Hippocampal formation (tissue), 2 donors: ENCODE measurements at regions not wholly inside any gene's neighbourhood (a gene's known extent, or its start where the extent isn't known, plus 50 kb on each side); places are given as distances from the start of the nearest gene placed in this dataset.

Experiments
- DNase-seq, 2 donors: peaks; one replicate each; lab custom pipeline; 2025; lab: John Stamatoyannopoulos, UW

DNA sequence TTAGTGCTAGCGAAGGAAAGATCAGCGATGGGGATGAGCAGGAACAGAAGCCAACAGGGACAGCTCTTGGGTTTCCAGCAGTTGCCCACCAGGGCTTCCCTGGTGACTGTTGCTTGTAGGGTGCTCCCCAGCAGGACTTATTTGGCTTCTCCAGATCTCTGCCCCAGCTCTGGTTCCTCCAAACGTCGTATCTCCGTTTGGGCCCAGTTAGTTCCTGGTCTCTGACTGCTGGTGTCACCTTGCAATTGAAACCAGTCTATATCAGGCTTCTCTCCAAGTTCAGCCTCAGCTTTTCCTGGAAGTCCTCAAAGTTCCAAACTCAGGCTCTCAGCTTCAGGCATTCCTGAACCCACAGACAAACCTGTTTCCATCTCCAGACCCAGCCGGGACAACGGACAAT, 70.8 kb upstream of the NXT1 start:
- no peak for DNase-seq

DNA sequence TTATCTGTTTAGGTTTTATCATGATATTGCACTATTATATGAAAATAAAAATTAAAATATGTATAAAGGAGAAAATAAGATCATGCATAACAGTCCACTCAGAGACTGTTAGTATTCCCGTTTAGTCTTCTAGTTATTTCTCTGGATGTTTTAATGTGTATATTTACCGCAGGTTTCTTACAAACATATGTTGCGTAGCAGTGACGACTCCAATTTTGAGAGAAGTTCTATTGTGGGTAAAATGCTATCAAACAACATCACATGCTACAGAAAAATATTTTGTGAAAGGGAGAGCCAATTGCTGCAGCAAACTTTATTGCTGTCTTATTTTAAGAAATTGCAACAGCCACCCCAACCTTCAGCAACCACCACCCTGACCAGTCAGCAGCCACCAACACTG, 72.4 kb upstream of the NXT1 start:
- DNase-seq: no peak

DNA sequence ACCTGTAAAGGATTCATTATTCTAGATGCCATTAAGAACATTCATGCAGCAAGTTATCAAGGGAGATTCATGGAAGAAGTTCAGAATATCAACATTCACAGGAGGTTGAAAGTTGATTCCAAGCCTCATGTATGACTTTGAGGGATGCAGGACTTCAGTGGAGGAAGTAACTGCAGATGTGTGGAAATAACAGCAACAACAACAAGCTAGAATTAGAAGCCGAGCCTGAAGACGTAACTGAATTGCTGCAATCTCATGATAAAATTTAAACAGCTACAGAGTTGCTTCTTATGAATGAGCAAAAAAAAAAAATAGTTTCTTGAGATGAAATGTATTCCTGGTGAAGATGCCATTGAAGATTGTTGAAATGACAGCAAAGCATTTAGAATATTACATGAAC, 73.3 kb upstream of the NXT1 start:
- DNase-seq: no peak

DNA sequence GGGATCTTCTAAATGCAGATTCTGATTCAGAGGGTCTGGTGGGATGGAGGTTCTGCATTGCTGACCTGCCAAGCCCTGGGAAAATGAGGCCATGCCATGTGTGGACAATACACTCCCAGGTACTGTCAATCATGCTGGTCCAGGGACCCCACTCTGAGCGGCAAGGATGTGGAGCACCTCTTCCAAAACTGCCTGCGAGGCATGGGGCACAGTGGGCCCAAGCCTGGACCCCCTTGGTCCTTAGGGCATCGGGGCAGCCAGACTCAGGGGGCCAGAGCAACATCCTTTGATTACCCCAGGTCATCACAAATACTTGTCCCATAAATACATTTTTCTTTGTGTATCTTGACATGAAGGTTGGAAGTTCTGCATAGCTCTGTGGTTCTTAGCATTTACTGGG, 76.8 kb upstream of the NXT1 start:
- DNase-seq: no peak

DNA sequence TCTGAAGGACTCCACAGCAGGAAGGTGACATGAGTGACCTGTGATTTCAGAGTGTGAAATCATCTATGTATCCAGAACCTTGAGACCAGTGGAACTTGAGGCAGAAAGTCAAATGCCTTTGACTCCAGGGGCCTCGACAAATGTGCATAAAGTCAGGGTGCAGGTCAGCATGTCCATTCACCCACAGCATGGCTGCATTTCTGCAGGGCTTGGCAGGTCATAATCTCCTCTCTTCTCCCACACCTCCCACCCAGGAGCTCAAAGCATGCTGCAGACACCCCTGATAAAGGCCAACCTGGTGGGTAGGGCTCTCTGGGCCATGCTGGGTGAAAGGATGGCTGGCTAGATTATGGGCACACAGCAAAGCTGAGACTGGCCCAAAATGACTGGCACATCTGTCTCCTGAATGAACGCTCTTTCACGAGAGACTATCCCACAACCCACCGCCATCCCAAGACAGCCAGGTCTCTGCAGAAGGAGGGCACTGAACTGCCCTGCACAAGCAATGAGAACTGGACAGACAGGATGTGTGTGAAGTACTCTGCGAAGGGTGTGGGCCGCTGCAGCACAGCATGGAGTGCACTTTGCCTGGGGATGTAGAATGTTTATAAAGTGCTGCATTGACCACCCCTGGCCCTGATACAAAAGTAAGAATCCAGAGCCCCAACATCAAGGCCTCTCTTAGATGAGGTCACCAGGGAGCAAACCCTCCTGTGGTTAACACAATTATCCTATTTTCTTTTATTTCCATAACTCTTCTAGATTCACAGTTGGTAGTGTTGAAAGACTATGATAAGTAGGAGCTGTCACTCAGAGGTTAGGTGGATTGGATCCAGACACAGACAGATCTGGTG, 78.2 kb upstream of the NXT1 start:
- no peak for DNase-seq

DNA sequence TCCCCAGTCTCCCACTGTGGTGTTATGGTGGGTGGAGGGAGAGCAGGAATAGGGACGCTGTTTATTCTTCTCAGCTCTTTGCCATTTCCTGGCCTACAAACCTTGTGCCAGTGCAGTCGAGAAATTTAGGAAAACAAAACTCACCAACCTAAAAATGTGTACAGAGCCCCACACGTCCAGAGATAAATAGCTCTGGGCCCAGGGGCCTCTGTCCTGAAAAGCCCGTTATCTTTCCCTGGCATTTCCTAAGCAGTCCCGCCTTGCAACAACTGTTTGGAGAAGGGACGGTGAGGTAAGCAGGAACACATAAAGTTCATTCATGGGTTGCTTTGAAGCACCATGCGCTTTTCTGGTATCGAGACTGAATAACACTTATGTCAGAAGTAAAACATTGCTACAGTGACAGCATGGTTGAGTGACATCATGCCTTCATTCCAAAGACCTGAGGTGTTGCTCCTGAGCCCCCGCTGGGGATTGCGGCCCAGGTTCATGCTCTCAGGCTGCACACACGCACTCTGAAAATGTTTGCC, 80.1 kb upstream of the NXT1 start:
- DNase-seq: no peak

DNA sequence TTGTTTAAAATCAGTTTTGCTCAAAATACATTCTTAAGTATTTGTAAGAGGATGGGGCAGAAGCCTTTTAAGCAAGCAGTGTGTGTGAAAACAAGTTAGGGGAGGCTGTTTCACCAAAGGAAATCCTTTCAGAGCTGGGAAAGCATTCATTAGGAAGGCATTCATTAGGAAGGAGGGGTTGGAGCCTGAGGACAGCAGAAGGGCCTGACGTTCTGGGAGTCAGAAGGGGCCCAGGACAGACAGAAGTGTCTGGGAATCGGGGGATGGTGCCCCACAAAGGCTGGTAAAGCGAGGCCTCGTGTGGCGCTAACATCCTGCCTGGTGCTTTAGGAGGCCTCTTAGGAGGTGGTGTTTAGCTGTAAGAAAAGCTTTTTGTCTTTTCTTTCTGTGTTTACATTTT, 80.6 kb upstream of the NXT1 start:
- DNase-seq: no peak

DNA sequence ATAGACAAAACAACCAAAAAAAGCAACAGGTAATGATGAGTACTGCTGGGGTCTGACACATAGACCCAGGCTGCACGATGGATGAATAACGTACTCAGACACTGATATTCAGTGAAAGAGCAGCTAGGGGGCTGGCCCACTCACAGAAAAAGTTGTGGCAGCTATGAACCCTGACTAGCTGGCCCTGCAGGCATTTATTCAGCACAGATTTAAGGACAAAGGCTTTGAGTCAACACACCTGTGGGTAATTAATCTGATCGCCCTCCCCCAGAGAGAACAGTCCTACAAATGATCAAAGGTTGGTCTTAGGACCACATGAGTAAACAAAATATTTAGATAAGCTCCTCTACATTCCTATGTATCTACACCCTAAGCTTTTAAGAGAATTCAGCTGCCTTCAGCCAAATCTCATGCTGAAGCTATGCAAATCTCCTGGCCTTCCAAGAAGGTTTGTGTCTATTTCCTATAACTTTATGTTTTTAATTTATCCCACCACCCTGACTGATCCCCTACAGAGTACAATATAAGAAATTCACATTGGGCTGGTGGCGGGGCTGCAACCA, 81.7 kb upstream of the NXT1 start:
- no peak for DNase-seq

DNA sequence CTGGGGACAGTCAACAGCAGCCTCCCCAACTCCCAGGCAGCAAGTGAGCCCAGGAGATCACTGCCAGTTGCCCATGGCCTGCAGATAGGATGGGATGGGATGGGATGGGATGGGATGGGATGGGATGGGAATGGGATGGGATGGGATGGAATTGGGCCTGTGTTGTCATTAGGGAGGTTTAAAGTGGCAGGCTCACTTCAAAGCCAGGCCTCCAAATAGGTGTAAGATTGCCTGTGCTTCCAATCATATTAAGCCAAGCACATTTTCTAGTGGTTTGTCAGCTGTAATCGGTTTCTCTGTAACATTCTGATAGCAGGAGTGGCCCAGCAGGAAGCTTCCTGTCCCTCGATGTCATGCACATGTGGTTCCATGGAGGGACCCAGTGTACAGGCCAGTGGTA, 82.7 kb upstream of the NXT1 start:
- no peak for DNase-seq

DNA sequence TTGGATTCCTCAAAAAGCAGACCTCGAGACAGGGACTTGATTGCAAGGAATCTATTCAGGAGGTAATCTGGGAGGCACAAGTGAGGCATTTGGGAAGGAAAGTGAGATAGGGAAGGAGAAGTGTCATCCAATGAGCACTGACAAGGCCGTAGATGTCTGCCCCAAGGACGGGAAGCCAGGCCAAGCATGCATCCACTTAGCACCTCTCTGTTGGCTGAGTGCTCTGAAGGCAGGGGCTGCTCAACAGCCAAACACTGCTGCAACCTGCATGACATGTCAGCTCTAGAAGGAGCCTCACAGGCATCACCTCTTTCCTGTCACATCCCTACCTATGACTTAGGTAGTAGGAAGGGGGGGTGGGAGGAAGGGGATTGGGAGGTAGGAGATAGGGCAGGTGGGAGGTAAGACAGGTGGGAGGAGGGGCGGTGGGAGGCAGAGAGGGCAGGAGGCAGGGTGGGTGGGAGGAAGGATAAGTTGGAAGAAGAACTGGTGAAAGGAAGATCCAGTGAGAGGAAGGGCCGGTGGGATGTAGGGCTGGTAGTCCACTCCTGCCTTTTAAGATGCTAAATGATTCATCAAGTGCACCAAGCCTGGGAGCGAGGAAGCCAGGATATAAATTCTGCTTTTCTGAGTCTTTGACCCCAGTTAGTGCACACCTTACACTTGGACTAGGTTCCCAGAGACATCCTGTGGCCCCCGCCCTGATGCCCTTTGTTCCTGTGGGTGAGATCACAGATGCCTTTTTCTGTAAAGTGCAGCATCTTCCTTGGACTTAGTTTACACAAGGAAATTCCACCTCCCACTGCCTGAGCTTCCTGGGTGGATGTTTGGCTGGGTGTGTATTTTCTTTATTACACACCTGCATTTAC, 83.8 kb upstream of the NXT1 start:
- DNase-seq: no peak

DNA sequence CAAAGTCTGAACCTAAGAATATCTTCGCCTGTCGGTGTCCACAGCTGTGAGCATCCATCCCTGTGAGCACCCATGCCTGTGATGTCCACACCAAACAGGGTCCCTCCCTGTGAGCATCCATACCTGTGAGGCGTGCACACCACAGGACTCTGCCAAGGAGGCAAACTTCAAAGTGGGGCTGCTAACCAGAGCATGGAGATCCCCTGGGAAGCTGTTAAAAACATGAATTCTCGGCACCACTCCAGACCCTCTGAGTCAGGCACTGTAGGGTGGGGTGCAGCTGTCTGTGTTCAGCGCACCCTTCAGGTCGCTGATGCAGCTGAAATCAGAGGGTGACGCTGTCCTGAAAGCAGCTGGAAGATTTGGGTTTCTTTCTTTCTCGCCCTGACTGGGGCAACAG, 85.4 kb upstream of the NXT1 start:
- DNase-seq: no peak

DNA sequence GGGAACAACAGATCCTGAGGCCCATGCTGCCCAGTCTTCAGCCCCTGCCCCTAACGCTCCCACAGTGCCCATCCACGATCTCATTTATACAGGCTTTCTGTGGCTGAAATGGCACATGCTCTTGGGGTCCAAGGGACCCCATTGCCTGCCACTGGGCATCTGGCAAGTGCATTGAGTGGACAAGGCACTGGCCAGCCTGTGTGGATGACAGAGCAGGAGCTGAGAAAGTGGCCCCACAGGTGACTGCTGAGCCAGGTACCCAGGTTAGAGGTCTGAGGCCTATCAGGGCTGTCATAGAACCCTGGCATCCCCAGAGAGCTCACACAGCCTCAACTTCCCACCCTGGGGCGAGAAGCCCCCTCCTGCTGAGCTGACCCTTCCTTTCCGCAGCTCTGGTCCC, 86.0 kb upstream of the NXT1 start:
- DNase-seq: no peak

DNA sequence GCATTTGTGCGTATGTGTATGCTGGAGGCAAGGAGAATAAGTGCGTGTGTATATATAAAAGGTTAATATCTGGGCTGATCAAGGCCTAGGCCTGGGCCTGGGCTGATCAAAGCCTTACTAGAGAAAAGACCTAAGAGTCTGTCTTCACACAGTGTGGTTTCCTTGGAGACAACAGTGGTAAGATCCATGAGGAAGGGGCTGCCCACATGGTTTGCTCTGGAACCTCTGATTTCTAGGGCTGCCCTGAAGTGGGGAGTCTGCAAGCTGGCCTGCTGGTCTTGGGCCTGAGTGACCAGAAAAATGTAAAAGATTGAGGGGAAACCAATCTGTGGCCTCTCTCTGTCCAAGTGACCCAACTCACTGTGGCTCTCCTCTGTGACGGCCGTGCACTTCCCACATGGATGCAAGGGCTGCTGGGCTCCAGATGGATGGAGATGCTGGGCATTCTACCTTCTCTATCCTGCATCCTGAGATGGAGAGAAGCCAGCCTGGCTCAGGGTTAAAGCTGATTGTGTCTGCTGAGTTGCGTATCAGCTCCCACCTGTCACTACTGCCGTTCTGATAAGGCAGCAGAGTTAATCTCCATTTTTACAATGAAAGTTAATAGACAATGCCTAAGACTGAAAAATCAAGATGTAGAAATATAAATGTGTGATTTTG, 90.3 kb upstream of the NXT1 start:
- no peak for DNase-seq

DNA sequence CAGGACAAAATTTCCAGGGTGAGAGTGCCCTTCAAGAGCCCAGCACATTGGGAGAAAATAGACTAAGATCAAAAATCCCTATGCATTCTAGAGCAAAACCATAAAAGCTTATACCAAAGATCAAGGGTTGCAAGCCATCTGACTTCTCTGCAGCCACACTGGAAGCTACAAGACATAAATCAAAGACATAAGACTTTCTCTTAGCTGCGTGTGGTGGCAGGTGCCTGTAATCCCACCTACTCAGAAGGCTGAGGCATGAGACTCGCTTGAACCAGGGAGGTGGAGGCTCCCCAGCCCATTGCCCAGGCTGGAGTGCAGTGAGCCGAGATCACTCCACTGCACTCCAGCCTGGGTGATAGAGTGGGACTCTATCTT, 91.9 kb upstream of the NXT1 start:
- DNase-seq: no peak

DNA sequence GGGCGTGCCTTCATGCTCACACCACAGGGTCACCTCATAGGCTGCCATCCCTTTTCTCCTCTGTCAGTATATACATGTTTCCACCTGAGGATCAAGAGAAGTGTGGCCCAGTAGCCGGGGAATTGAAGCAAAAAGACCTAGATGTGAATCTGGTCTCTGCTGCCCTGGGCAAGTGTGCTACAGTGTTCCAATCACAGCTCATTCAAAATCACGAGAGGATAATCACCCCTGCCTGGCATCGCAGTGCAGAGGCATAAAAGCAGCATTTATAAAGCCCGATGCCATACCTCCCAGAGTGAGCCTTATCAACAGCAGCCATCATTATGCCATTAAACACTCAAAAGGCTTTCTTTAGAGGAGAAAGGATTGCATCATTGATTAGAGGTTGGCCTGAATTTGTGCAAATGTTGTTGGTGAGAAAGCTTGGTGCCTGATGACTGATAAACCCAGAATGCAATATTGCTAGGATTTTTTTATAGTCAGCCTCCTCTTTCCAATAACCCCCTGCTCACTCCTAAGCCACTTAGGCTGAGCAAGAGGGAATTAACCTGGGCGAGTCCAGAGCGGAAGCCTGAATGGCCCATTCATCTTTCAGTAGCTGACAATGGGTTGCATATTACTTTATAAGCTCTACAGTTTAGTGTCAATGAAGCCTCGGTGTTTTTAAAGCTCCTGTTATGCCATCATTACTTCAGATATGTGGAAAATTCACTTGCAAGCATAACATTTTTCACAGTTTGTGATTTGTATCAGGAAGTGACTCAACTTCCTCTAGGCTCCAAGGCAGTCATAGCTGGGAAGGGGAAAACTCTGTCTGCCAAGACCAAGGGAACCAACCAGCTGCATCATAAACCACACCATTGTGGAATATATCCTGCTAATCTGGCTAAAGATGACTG, 92.5 kb upstream of the NXT1 start:
- no peak for DNase-seq

DNA sequence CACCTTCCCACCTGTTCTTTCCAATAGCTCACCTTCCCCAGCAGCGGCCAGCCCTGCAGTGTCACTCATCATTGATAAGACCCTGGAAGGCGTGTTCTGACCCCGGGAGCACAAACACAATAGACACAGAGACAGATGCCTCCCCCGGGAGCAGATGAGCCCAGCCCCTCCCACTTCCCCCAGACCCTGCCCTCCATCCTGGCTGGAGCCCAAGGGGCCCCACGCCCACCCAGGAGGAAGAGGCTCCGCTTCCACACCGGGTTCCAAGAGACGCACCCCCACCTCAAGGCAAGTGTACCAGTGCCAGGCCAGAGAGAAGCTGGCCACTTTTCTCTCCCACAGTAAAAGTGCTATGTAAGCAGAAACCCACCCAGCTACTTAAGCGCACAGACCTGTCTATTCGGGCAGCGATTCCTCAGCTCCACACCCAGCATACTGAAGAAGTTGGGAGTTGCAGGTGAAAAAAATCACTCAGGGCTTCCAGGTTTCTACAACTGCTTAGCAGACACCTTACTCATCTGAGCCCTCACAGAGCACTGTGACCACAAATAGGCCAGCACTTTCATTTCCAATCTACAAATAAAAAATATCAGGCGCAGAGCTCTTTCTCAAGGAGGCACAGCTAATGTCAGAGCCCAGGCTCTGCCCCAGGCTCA, 93.4 kb upstream of the NXT1 start:
- DNase-seq: no peak

DNA sequence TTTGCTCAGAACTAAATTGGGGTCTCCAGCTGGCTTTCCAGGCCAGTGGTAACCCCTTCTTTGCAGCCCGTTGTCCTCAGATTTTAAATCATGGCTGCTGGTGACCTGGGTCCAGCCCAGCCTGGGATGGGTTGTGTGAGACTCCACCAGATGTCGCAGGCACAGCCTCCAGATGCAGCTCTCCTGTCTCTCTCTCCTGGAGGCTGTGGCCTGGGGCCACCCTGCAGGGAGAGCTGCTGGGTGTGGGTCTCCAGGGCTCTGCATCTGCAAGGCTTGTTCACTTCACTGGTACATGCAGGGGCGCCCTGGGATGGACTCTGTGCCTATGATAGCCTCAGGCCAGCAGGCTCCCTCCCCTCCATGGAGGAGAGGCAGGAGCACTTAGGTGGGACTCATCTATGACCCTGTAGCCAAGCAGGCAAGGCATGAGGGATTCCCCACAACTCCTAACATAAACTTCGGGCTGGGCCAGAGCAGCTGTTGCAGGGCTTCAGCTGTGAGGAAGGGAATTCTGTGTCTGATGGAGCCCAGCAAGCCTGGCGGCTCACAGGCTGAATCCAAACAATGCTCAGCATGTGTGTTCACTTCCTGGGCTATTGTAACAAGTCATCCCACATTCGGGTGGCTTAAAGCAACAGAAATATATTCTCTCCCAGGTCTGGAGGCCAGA, 94.7 kb upstream of the NXT1 start:
- no peak for DNase-seq

DNA sequence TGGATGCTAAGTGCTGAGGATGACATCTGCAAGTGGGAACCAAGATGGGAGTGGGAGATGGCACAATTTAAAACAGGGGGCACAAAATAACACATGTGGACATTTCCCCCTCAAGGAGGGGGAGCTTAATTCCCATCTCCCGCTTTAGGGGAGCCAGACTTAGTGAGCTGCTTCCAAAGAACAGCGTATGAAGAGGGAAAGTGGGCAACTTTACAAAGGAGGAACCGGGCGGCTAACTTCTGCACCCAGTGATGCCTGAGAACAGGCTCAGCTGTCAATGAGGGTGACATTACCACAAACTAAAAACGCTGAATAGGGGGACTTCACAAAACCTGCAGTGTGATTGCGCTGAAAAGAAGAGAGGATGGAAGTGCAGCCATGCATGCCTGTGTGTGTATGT, 95.5 kb upstream of the NXT1 start:
- DNase-seq: no peak

DNA sequence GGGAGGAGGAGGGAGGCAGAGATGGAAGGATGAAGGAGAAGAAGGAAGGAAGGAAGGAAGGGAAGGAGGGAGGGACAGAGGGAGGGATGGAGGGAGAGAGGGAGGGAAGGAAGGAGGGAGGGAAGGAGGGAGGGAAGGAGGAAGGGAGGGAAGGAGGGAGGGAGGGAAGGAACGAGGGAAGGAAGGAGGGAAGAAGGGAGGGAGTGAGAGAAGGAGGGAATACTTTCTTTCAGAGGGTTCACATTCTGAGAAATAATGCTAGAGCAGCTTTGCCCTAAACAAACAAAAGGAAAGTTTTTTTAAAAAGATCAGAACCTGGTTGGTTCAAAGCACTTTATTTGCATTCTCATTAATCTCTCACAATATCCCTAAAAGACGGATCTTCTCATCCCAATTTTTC, 96.1 kb upstream of the NXT1 start:
- DNase-seq: no peak

DNA sequence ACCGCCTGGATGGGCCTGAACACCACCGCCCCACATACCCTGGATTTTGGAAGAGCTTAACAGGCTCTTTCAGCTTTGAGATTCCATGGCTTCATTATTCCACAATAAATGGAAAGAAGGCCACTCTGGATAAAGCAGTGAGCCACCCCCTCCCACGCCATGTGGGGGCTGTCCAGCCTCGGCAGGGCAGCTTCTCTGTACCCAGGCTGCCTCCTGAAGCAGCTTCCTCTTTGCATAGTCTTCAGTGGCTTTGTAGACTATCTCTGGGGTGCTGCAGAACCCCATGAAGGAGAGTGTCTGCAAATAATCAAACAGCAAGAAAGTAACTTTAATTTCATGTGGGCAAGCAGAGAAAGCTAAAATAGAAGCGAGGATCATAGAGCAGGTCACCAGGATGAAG, 96.6 kb upstream of the NXT1 start:
- no peak for DNase-seq
